Activated T-cell treated with anti-CD3 and anti-CD28 coated beads for 24 hours (primary cell): ENCODE measurements at regions not wholly inside any gene's neighbourhood (a gene's known extent, or its start where the extent isn't known, plus 50 kb on each side); places are given as distances from the start of the nearest gene placed in this dataset.

ENCODE experiments used
- DNase-seq: peaks from one replicate; pipeline ENCODE4 v3.0.0-alpha.2; 2020; ENCODE audit warnings: low read depth

GRCh38 chr11:45440111-45440510 is 154.0 kb upstream of the SYT13 start:
- DNase-seq: no peak

DNA sequence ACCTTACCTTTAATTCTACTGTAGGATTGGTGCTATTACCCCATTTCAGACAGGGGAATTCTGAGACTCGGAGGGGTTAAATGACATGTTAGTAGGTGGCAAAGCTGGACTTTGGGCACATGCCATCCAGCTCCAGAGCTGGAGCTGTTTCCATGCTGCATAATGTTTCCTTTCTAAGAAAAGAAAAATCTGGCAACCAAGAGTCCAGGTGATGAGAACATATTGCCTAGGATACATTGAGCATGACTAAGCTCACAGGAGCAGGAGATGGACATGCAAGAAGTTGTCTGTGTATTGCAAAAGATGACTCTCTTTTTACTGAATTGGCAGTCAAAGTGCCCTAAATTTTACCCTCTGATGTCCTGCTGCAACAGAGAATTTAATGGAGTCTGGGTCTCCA is 150.8 kb upstream of the SYT13 start:
- DNase-seq: no peak

- DNase-seq: no peak
Observed at GRCh38 chr11:45436118-45436517, 150.0 kb upstream of the SYT13 start.

- DNase-seq: no peak
Observed at GRCh38 chr11:45435706-45436105, 149.6 kb upstream of the SYT13 start.

DNA sequence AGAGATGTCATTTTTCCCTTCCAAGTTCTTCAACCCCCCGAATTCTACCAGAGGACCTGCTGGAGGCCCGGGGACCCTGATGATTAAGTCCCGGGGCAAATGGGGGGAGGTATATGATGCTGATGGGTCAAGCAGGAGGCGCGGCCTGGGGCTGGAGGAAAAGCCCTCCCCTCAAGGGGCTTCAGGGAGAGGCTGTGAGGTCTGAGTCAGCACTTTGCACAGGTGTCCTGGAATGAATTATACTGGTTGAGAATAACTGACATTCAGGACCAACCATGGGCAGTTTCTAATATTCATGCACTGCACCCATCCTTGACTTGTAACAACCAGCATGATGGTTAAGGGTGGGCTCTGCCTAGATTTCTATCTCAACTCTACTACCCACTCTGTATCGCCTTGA is 146.8 kb upstream of the SYT13 start:
- no peak for DNase-seq

GRCh38 chr11:45432100-45432499 is 146.0 kb upstream of the SYT13 start:
- no peak for DNase-seq

- DNase-seq: no peak
Observed at GRCh38 chr11:45431046-45432018, 145.2 kb upstream of the SYT13 start.

- no peak for DNase-seq
Observed at GRCh38 chr11:45430361-45430760, 144.2 kb upstream of the SYT13 start.

DNA sequence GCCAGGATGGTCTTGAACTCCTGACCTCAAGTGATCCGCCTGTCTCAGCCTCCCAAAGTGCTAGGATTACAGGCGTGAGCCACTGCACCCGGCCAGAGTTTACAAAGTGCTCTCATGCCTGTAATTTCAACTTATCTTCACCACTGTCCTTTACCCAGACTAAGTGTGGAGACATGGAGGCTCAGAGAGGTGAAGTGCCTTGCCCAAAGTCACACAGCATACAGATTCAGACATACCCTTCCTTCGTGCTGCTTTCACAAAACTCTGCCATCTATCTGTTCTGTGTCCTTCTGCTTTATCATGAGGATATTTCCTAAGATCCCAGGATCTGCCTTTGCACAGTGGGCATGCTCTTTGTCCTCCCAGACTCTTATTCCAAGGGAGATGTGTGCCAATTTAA is 143.6 kb upstream of the SYT13 start:
- DNase-seq: no peak

- DNase-seq: no peak
Observed at GRCh38 chr11:45428541-45429230, 142.5 kb upstream of the SYT13 start.

- DNase-seq: no peak
Observed at GRCh38 chr11:45428116-45428515, 142.0 kb upstream of the SYT13 start.

- no peak for DNase-seq
Observed at GRCh38 chr11:45424411-45425180, 138.5 kb upstream of the SYT13 start.

DNA sequence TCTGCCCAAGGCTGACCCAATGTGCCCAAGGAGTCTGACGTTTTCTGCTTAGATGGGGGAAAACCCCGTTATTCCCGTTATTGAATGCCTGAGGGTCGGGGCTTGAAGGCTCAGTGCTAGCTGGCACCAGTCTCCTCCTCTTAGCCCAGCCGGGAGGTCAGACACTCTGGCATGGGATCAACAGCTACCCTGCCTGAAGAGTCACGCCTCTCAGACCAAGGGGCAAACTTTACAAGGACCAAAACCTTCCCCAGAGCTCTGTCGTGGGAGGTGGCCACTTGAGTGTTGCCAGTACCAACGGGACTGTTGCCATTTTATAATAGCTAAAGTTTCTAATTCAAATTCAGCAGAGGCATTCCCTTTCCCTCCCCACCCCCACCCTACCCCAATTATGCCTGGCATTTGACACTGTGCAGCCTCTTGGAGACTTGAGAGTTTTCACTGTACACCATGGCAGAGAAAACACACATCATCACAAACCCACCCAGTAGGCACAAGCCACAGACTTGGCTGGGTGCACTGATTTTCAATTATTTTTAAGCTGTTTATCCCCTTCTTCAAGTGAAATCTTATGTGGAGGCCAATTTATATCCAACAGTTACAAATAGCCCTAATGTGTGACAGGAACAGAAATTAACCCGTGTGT is 137.5 kb upstream of the SYT13 start:
- DNase-seq: no peak

DNA sequence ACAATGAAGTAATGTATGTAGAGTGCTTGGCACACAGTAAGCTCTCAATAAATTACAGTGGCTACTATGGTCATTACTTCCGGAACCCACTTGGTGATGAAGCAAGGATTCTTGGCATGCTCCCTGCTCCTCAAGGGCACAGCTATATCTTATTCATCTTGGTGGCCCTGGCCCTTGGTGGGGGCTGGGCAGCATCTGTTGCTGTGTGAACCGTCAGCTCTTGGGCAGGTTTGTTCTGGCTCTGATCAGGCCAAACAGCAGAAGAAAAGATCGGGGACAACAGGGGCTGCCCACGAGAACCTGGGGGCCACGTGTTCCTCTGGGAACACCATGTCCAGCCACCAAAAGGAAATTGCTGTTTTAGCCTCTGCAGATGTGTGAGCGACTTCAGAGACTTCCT is 136.9 kb upstream of the SYT13 start:
- DNase-seq: no peak

GRCh38 chr11:45414088-45414487 is 127.9 kb upstream of the SYT13 start:
- no peak for DNase-seq

GRCh38 chr11:45413156-45413858 is 127.2 kb upstream of the SYT13 start:
- no peak for DNase-seq

DNA sequence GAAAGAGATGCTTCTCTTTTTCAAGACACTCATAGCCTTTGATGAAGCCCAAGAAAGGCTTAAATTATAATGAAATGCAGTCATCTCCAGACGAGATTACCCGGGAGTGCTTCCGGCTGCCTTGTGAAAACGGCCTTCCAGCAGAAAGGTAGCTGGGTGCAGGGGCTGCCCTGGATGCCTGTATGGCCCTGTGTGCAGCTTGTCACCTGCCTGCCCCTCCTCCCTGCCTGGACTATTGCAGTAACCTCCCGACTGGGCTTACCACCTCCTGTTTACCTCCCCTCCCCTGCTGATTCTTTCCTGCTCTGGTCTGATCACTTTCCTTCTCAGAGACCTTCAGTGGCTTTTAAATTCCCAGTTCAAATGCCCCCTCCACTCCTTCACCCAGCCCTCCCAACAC is 126.4 kb upstream of the SYT13 start:
- no peak for DNase-seq

GRCh38 chr11:45412051-45412471 is 125.9 kb upstream of the SYT13 start:
- DNase-seq: no peak

DNA sequence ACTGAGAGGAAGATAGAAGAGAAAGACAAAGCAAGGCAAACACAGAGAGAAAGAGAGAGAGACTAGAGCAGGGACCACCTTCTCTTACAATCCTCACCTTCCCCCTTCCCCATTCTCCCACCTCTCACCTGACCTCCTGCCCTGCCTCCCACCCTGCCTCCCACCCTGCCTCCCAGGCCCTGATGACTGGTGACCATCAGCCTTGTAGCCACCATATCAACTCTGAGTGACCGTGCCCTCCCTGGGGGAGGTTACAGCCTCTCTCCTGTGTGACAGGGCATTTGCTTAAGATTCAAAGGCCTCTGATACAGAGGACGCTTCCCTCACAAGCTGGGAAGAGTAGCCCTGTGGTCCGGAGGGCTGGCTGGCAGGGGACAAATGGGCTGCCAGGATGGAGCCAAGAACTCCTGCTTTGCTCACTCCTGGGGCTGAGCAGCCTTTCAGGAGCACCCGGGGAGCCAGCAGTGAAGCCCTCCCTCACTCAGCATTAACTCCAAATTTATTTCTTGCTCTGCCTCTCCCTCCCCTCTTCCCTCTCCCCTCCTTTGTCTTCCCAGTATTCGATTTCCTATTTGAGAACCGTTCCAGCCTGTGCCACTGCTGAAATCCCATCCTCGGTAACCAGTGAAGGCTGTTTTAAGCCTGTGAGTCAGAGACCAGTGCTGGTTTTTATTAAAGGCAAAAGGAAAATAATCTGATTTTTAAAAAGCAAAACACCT is 125.2 kb upstream of the SYT13 start:
- no peak for DNase-seq

DNA sequence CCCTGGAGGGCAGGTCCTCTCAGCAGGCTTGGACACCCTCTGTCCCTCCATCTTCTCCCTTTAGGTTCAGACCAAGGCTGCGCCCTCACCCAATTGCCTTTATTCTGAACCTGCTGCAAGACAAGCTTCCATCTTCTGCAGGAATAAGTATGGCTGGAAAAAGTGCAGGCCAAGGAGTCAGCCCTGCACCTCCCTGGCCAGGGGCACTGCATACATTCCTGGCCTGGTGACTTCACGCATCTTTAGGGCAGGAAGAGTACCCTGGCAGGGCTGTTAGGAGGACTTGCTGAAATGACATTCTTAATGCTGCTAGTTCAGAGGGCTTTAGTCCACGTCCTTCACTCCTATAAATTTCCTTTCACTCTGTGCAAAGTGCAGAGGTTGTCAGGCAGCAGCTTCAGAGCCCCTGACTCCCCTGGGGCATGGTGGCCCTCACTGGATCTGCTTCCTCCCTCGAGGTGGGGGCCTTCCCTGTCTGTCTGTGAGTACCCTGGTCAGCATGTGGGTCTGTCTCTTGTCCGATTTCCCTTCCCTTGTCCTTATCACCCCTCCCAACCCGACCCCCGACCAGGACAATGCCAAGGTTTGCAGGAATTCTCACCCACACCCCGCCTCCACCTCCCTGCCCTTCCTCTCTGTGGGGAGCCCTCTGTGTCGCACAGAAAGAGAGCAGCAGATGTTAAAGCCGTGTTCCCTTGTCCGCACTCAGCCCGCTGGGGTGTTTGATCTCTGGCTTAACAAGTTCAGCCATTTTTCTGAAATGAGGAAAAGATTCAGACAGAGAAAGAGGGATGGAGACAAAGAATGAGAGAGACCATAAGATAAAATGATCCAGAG is 124.5 kb upstream of the SYT13 start:
- no peak for DNase-seq
